CD14-positive monocyte (primary cell): ENCODE measurements at regions not wholly inside any gene's neighbourhood (a gene's known extent, or its start where the extent isn't known, plus 50 kb on each side); places are given as distances from the start of the nearest gene placed in this dataset.

Source experiments
- DNase-seq, 3 donors: peaks; one replicate each; pipeline ENCODE4 v3.0.0-alpha.2; 2011 to 2022
- H2AFZ ChIP-seq: 2 replicates; pipeline ENCODE4 v1.6.0; 2012; ENCODE audit warnings: mild to moderate bottlenecking, low read depth, low read length, inconsistent platforms; ENCODE audit not compliant: insufficient read depth, poor library complexity, severe bottlenecking
- H3K27ac ChIP-seq, 2 donors: 1 replicate in 1 of 2; 2 replicates in 1 of 2; pipeline ENCODE4 v1.5.1; 2012 to 2013; ENCODE audit warnings: low read length in 2 of 2, control low read depth in 1 of 2, inconsistent platforms in 1 of 2, low read depth in 1 of 2, mild to moderate bottlenecking in 1 of 2
- H3K27me3 ChIP-seq, 2 donors: one replicate each; pipeline versions ENCODE4 v1.6.0 to v1.6.1; 2011 to 2013; ENCODE audit warnings: low read length in 2 of 2; ENCODE audit not compliant: control insufficient read depth in 2 of 2, insufficient read depth in 2 of 2
- H3K36me3 ChIP-seq, 2 donors: replicated peaks in 1 of 2; 1 replicate in 1 of 2; 2 replicates in 1 of 2; pipeline versions ENCODE4 v1.5.1 to v1.6.1; 2012 to 2013; ENCODE audit warnings: low read length in 2 of 2, control low read depth in 1 of 2, inconsistent platforms in 1 of 2, mild to moderate bottlenecking in 1 of 2; ENCODE audit not compliant: insufficient read depth in 2 of 2, control insufficient read depth in 1 of 2
- H3K4me1 ChIP-seq, 2 donors: 1 replicate in 1 of 2; 2 replicates in 1 of 2; pipeline versions ENCODE4 v1.5.1 to v1.6.1; 2012 to 2013; ENCODE audit warnings: low read length in 2 of 2, control low read depth in 1 of 2, inconsistent platforms in 1 of 2, mild to moderate bottlenecking in 1 of 2, moderate library complexity in 1 of 2; ENCODE audit not compliant: insufficient read depth in 2 of 2, control insufficient read depth in 1 of 2
- H3K4me2 ChIP-seq: replicated peaks from 2 replicates; pipeline ENCODE3; 2012; ENCODE audit warnings: low read length, moderate library complexity, mild to moderate bottlenecking; ENCODE audit not compliant: poor library complexity, severe bottlenecking; ENCODE audit errors: extremely low read depth
- H3K4me3 ChIP-seq, 3 experiments: fragments of 200-600 bp in 1 of 3; sonication (generic) in 1 of 3; replicated peaks in 1 of 3; 1 replicate in 2 of 3; 2 replicates in 1 of 3; pipeline ENCODE4 v1.5.1; 2011 to 2013; ENCODE audit warnings: low read length in 3 of 3, mild to moderate bottlenecking in 3 of 3, control low read depth in 2 of 3, low read depth in 2 of 3, inconsistent platforms in 1 of 3, moderate library complexity in 1 of 3
- H3K79me2 ChIP-seq: 2 replicates; pipeline ENCODE4 v1.6.0; 2012; ENCODE audit warnings: mild to moderate bottlenecking, control low read depth, inconsistent platforms, low read length, moderate library complexity; ENCODE audit not compliant: insufficient read depth
- H3K9ac ChIP-seq: 2 replicates; pipeline ENCODE4 v1.6.0; 2017; ENCODE audit warnings: low read length, mild to moderate bottlenecking; ENCODE audit not compliant: insufficient read depth, poor library complexity, severe bottlenecking
- H3K9me3 ChIP-seq, 2 donors: replicated peaks in 1 of 2; 1 replicate in 1 of 2; 2 replicates in 1 of 2; pipeline versions ENCODE4 v1.5.1 to v1.6.1; 2012 to 2013; ENCODE audit warnings: low read length in 2 of 2, control low read depth in 1 of 2; ENCODE audit not compliant: control insufficient read depth in 1 of 2, insufficient read depth in 1 of 2
- H4K20me1 ChIP-seq: 2 replicates; pipeline ENCODE4 v1.6.0; 2012; ENCODE audit warnings: mild to moderate bottlenecking, low read length, control low read depth, moderate library complexity; ENCODE audit not compliant: insufficient read depth
- H3K27ac Mint-ChIP-seq, 7 donors: one replicate each; pipeline ENCODE4 v1.8.0; 2020; ENCODE audit warnings: mild to moderate bottlenecking in 7 of 7, mixed read lengths in 7 of 7, moderate library complexity in 6 of 7, inconsistent platforms in 2 of 7
- H3K27me3 Mint-ChIP-seq, 3 donors: one replicate each; pipeline ENCODE4 v1.8.0; 2021 to 2022; ENCODE audit warnings: low read depth in 3 of 3, mild to moderate bottlenecking in 3 of 3, mixed read lengths in 3 of 3, moderate library complexity in 3 of 3, inconsistent platforms in 1 of 3
- H3K36me3 Mint-ChIP-seq, 2 donors: one replicate each; pipeline ENCODE4 v1.8.0; 2020; ENCODE audit warnings: mixed read lengths in 2 of 2, inconsistent platforms in 1 of 2, mild to moderate bottlenecking in 1 of 2
- H3K4me1 Mint-ChIP-seq: one replicate; pipeline ENCODE4 v1.8.0; 2020; ENCODE audit warnings: mild to moderate bottlenecking, mixed read lengths
- H3K4me3 Mint-ChIP-seq, 2 donors: one replicate each; pipeline ENCODE4 v1.8.0; 2020; ENCODE audit warnings: mild to moderate bottlenecking in 2 of 2, mixed read lengths in 2 of 2, moderate library complexity in 1 of 2
- H3K9me3 Mint-ChIP-seq, 7 donors: one replicate each; pipeline ENCODE4 v1.8.0; 2020 to 2022; ENCODE audit warnings: mixed read lengths in 7 of 7, mild to moderate bottlenecking in 6 of 7, moderate library complexity in 6 of 7, inconsistent platforms in 2 of 7
- WGBS: methylation state at CpG from one replicate; pipeline ENCODE4 v1.1.5; 2013; ENCODE audit warnings: missing lambda C conversion rate; ENCODE audit not compliant: insufficient coverage; 5-methylcytosine and 5-hydroxymethylcytosine counted together
- intact Hi-C, 2 donors: fragments of 100-400 bp; cut with micrococcal nuclease; formaldehyde crosslinking; loops; one replicate each; pipeline versions ENCODE4 v1.15.0 to v1.15.1; 2023
- TF ChIP-seq, protein P1 (sequence below): fragments of 200-600 bp; IDR thresholded peaks from one replicate; pipeline ENCODE4 v1.8.0; 2022; ENCODE audit warnings: antibody characterized with exemption, mild to moderate bottlenecking

DNA sequence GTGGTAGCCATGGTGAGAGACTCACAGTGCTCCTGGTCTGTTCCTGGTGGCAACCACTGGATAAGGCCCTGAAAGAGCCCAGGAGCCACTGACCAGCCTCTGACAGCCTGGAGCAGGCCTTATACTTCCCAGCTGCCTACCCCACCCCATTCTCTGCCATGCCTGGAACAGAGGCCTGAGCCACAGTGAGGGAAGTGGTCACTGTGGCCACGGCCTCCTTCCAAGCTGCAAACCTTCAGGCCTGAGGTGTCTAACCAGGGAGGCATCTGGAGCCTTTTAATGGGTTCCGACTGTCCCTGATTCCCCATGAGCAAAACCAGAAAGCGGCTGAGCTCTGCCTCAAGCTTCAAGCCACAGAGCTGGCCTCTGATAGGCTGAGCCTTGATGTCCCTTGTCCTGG is 113.0 kb upstream of the SIRPA start:
- H3K27ac Mint-ChIP-seq, result no peak overlapping the region
- no peak overlapping the region for H2AFZ ChIP-seq
- H3K9me3 ChIP-seq, result no peaks in the 10 kb centered on the region
- H3K4me1 Mint-ChIP-seq, result peaks cover 43% of the 10 kb centered on the region
- peaks cover 20 to 31% of the 10 kb centered on the region in 2 donors for H3K4me1 ChIP-seq
- H3K27me3 Mint-ChIP-seq, result peaks cover 19 to 32% (median 30%) of the 10 kb centered on the region in 3 donors
- H3K79me2 ChIP-seq, result no peaks in the 10 kb centered on the region
- no peak for DNase-seq
- H4K20me1 ChIP-seq, result peaks cover 9% of the 10 kb centered on the region
- peaks cover 0 to 2% (median 0%) of the 10 kb centered on the region in 7 donors for H3K9me3 Mint-ChIP-seq
- TF ChIP-seq, protein P1, sequence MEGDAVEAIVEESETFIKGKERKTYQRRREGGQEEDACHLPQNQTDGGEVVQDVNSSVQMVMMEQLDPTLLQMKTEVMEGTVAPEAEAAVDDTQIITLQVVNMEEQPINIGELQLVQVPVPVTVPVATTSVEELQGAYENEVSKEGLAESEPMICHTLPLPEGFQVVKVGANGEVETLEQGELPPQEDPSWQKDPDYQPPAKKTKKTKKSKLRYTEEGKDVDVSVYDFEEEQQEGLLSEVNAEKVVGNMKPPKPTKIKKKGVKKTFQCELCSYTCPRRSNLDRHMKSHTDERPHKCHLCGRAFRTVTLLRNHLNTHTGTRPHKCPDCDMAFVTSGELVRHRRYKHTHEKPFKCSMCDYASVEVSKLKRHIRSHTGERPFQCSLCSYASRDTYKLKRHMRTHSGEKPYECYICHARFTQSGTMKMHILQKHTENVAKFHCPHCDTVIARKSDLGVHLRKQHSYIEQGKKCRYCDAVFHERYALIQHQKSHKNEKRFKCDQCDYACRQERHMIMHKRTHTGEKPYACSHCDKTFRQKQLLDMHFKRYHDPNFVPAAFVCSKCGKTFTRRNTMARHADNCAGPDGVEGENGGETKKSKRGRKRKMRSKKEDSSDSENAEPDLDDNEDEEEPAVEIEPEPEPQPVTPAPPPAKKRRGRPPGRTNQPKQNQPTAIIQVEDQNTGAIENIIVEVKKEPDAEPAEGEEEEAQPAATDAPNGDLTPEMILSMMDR, result no peak
- peaks cover 0 to 3% of the 10 kb centered on the region in 2 donors for H3K36me3 Mint-ChIP-seq
- no peak overlapping the region for H3K4me3 Mint-ChIP-seq
- H3K4me3 ChIP-seq, result no peak overlapping the region
- intact Hi-C loops, result no loop called here
- peaks cover 7 to 11% of the 10 kb centered on the region in 2 donors for H3K27me3 ChIP-seq
- H3K36me3 ChIP-seq, result no peaks in the 10 kb centered on the region
- H3K27ac ChIP-seq, result no peak overlapping the region
- no peak overlapping the region for H3K4me2 ChIP-seq
- WGBS, result 70% methylated on average over 3 of the region's 3 CpGs
- no peak overlapping the region for H3K9ac ChIP-seq

GRCh38 chr20:1779567-1779966 is 115.6 kb upstream of the SIRPA start:
- Histone ChIP-seq H3K9ac (no peak overlapping the region), H3K36me3 (no peaks in the 10 kb centered on the region), H3K4me3 (no peak overlapping the region), H3K27me3 (no peaks in the 10 kb centered on the region), H4K20me1 (no peaks in the 10 kb centered on the region), H3K4me1 (peaks cover 15 to 25% of the 10 kb centered on the region in 2 donors), H3K79me2 (no peaks in the 10 kb centered on the region), H3K27ac (no peak overlapping the region), H3K9me3 (no peaks in the 10 kb centered on the region), H3K4me2 (no peak overlapping the region), H2AFZ (no peak overlapping the region)
- Mint-ChIP-seq H3K4me3 (no peak overlapping the region), H3K27ac (no peak overlapping the region), H3K4me1 (peaks cover 30% of the 10 kb centered on the region), H3K36me3 (no peaks in the 10 kb centered on the region), H3K9me3 (peaks cover 0 to 2% (median 0%) of the 10 kb centered on the region in 7 donors), H3K27me3 (peaks cover 4 to 15% (median 15%) of the 10 kb centered on the region in 3 donors)
- 98% methylated on average over 5 of the region's 5 CpGs for WGBS
- no peak for DNase-seq
- TF ChIP-seq, protein P1, result no peak
- intact Hi-C loops, result loop anchor here in 1 of 2 donors (10.0 kb wide), 1 partner anchor 275 kb away; no protein-coding TSS in a partner anchor
